Liver (tissue), 3 donors: ENCODE measurements at regions not wholly inside any gene's neighbourhood (a gene's known extent, or its start where the extent isn't known, plus 50 kb on each side); places are given as distances from the start of the nearest gene placed in this dataset.

Experiments used
- CTCF ChIP-seq: fragments of 150-350 bp; IDR thresholded peaks from 2 replicates; pipeline ENCODE4 v1.5.1; 2017; ENCODE audit warnings: improper control_type of control experiment, low read depth, low read length; ENCODE audit not compliant: missing input control
- FOXA1 ChIP-seq: IDR thresholded peaks from 2 replicates; pipeline ENCODE4 v1.6.1; 2016; ENCODE audit warnings: antibody characterized with exemption
- GABPA ChIP-seq, 2 donors: IDR thresholded peaks in 1 of 2; conservative IDR thresholded peaks in 1 of 2; 2 replicates each; pipeline ENCODE4 v1.6.1; 2016; ENCODE audit warnings: antibody characterized with exemption in 2 of 2, mild to moderate bottlenecking in 1 of 2, moderate library complexity in 1 of 2
- HNF4A ChIP-seq, 2 donors: conservative IDR thresholded peaks; 2 replicates each; pipeline ENCODE4 v1.6.1; 2016; ENCODE audit warnings: antibody characterized with exemption in 2 of 2, mild to moderate bottlenecking in 2 of 2
- MAX ChIP-seq: IDR thresholded peaks from 2 replicates; pipeline ENCODE4 v1.6.1; 2016; ENCODE audit warnings: antibody characterized with exemption
- REST ChIP-seq: IDR thresholded peaks from 2 replicates; pipeline ENCODE4 v1.6.1; 2016; ENCODE audit warnings: antibody characterized with exemption, mild to moderate bottlenecking
- RXRA ChIP-seq, 2 donors: IDR thresholded peaks; 2 replicates each; pipeline ENCODE4 v1.6.1; 2017 to 2018; ENCODE audit warnings: antibody characterized with exemption in 2 of 2, mild to moderate bottlenecking in 1 of 2
- SP1 ChIP-seq: IDR thresholded peaks from 2 replicates; pipeline ENCODE4 v1.6.1; 2018; ENCODE audit warnings: antibody characterized with exemption, mild to moderate bottlenecking
- TAF1 ChIP-seq: conservative IDR thresholded peaks from 2 replicates; pipeline ENCODE4 v1.6.1; 2016; ENCODE audit warnings: antibody characterized with exemption, mild to moderate bottlenecking
- donor health status: healthy.
- donor health status: healthy.

GRCh38 chr10:130816116-130816901, 495.2 kb downstream of the TCERG1L start:
- TF ChIP-seq CTCF (no peak), REST (no peak), HNF4A (conservative IDR thresholded peaks at IDR 0.05) (no peak), RXRA (IDR thresholded peaks at IDR 0.05) (no peak), GABPA (IDR thresholded peaks at IDR 0.05 in 1 of 2, conservative IDR thresholded peaks at IDR 0.05 in 1 of 2) (no peak), SP1 (no peak), FOXA1 (no peak), TAF1 (no peak), MAX (no peak)
